K562 (cell line): ENCODE measurements at regions not wholly inside any gene's neighbourhood (a gene's known extent, or its start where the extent isn't known, plus 50 kb on each side); places are given as distances from the start of the nearest gene placed in this dataset.

Experiments
- ATAC-seq: fragments of 200-7000 bp; cut with Tn5 transposase; 3 replicates; pipeline ENCODE4 v1.9.1; 2020; ENCODE audit warnings: moderate library complexity
- BruUV-seq: library from RNA; stranded (reverse); fragments of 400-500 nt; replicated peaks from 2 replicates; lab custom pipeline; 2021; lab: Mats Ljungman, UMichigan
- CTCF ChIA-PET: fragments of 300-600 bp; formaldehyde crosslinking; extraction: SDS; loops from one replicate; lab custom pipeline; 2021; ENCODE audit warnings: low intra/inter-chr PET ratio; lab: Yijun Ruan, JAX
- POLR2A ChIA-PET: fragments of 300-600, 350-650 bp; sonication (Branson Sonifier 250); formaldehyde crosslinking; extraction: SDS; loops from one replicate; lab custom pipeline; 2021; ENCODE audit warnings: antibody characterized with exemption, inconsistent platforms; lab: Yijun Ruan, JAX
- DNase-seq, 4 experiments: peaks; one replicate each; pipeline versions ENCODE4 v3.0.0 to v3.0.0-alpha.2; 2011 to 2018; ENCODE audit warnings: low spot score in 3 of 4, mixed read lengths in 3 of 4; ENCODE audit errors: extremely low read depth in 1 of 4
- FAIRE-seq: peaks from 2 replicates; lab custom pipeline; 2011; peaks lifted over from hg19 to GRCh38; lab: Jason Lieb, UNC
- H2AFZ ChIP-seq: 2 replicates; pipeline ENCODE4 v1.6.0; 2011; ENCODE audit warnings: low read depth, low read length, control low read depth, inconsistent platforms
- H3K27ac ChIP-seq: fragments of 200-600 bp; 3 replicates; pipeline ENCODE4 v1.8.0; 2011; ENCODE audit warnings: low read depth, mild to moderate bottlenecking, control low read depth, inconsistent platforms, low read length, moderate library complexity, mixed read lengths; ENCODE audit errors: extremely low read depth
- H3K27me3 ChIP-seq, 2 experiments: fragments of 300-600 bp in 1 of 2; 2 replicates in 1 of 2; 3 replicates in 1 of 2; pipeline versions ENCODE4 v1.6.0 to v1.8.0; 2011; ENCODE audit warnings: inconsistent platforms in 2 of 2, low read length in 2 of 2, mild to moderate bottlenecking in 1 of 2, mixed read lengths in 1 of 2, moderate library complexity in 1 of 2; ENCODE audit not compliant: control insufficient read depth in 2 of 2, insufficient read depth in 2 of 2
- H3K36me3 ChIP-seq: fragments of 300-600 bp; 3 replicates; pipeline ENCODE4 v1.8.0; 2011; ENCODE audit warnings: mild to moderate bottlenecking, low read length, inconsistent platforms; ENCODE audit not compliant: control insufficient read depth, insufficient read depth
- H3K4me1 ChIP-seq, 2 experiments: fragments of 200-600 bp in 1 of 2; replicated peaks in 1 of 2; 2 replicates in 1 of 2; 3 replicates in 1 of 2; pipeline versions ENCODE4 v1.5.1 to v1.8.0; 2011; ENCODE audit warnings: inconsistent platforms in 2 of 2, low read length in 2 of 2, mild to moderate bottlenecking in 1 of 2, mixed read lengths in 1 of 2, moderate library complexity in 1 of 2; ENCODE audit not compliant: control insufficient read depth in 2 of 2, insufficient read depth in 2 of 2
- H3K4me2 ChIP-seq: 2 replicates; pipeline ENCODE4 v1.6.1; 2011; ENCODE audit warnings: low read length, control low read depth, inconsistent platforms, mixed read lengths; ENCODE audit not compliant: insufficient read depth
- H3K4me3 ChIP-seq: fragments of 200-600 bp; sonication (generic), shearing (Covaris generic); 2 replicates; pipeline ENCODE4 v1.5.1; 2016; ENCODE audit warnings: control low read depth, inconsistent platforms
- H3K79me2 ChIP-seq: fragments of 200-600 bp; 3 replicates; pipeline ENCODE4 v1.8.0; 2011; ENCODE audit warnings: low read length, inconsistent platforms; ENCODE audit not compliant: control insufficient read depth, insufficient read depth
- H3K9ac ChIP-seq, 2 experiments: 2 replicates each; pipeline versions ENCODE4 v1.6.0 to v1.6.1; 2011; ENCODE audit warnings: low read depth in 2 of 2, low read length in 2 of 2, control low read depth in 1 of 2, inconsistent platforms in 1 of 2, mild to moderate bottlenecking in 1 of 2, mixed read lengths in 1 of 2; ENCODE audit not compliant: insufficient read depth in 1 of 2
- H3K9me1 ChIP-seq: one replicate; pipeline ENCODE4 v1.6.0; 2011; ENCODE audit warnings: inconsistent platforms, mild to moderate bottlenecking, low read length, moderate library complexity; ENCODE audit not compliant: control insufficient read depth, insufficient read depth
- H3K9me3 ChIP-seq: replicated peaks from 2 replicates; pipeline ENCODE4 v1.5.1; 2011; ENCODE audit warnings: low read depth, low read length, inconsistent platforms; ENCODE audit not compliant: control insufficient read depth, insufficient read depth
- H4K20me1 ChIP-seq: replicated peaks from 2 replicates; pipeline ENCODE4 v1.6.1; 2011; ENCODE audit warnings: low read length, inconsistent platforms, mixed read lengths; ENCODE audit not compliant: control insufficient read depth, insufficient read depth
- CBFA2T3 ChIP-seq: fragments of 450-650 bp; IDR thresholded peaks from 2 replicates; pipeline ENCODE4 v1.6.1; 2017
- NR2C1 ChIP-seq, 2 experiments: fragments of 450-650 bp; IDR thresholded peaks; 2 replicates each; pipeline ENCODE4 v1.6.1; 2017; ENCODE audit warnings: mild to moderate bottlenecking in 2 of 2, antibody characterized with exemption in 1 of 2, inconsistent platforms in 1 of 2, missing compliant biosample characterization in 1 of 2, missing genetic modification characterization in 1 of 2
- NR2F6 ChIP-seq: fragments of 450-650 bp; formaldehyde crosslinking; IDR thresholded peaks from 2 replicates; pipeline ENCODE4 v1.4.0; 2020; ENCODE audit warnings: mild to moderate bottlenecking
- RBM39 ChIP-seq: fragments of 200-400 bp; formaldehyde crosslinking; optimal IDR thresholded peaks from 2 replicates; pipeline ENCODE3; 2018; ENCODE audit warnings: low read depth, low read length
- RFX1 ChIP-seq: fragments of 450-650 bp; IDR thresholded peaks from 2 replicates; pipeline ENCODE4 v1.6.1; 2016; ENCODE audit warnings: mild to moderate bottlenecking, moderate library complexity
- WGBS: fragments of 100-300 bp; shearing (Covaris generic); methylation state at CpG from one replicate; pipeline ENCODE4 v1.1.6; 2016; ENCODE audit warnings: low coverage, mixed read lengths; ENCODE audit not compliant: insufficient coverage; ENCODE audit errors: missing lambda C conversion rate; 5-methylcytosine and 5-hydroxymethylcytosine counted together
- in situ Hi-C: fragments of 300-500 bp; cut with MboI; formaldehyde crosslinking; loops from 4 replicates; pipeline ENCODE4 v1.15.0; 2018; ENCODE audit warnings: inconsistent platforms, mixed read lengths
- intact Hi-C: fragments of 100-400 bp; cut with micrococcal nuclease; formaldehyde crosslinking; loops from 2 replicates; pipeline ENCODE4 v1.14.2; 2022
- TF ChIP-seq, protein P1 (sequence below): fragments of 450-650 bp; IDR thresholded peaks from 2 replicates; pipeline ENCODE4 v1.6.1; 2016; ENCODE audit warnings: antibody characterized with exemption
- TF ChIP-seq, protein P2 (sequence below): fragments of 450-650 bp; IDR thresholded peaks from one replicate; pipeline ENCODE4 v1.6.1; 2018; ENCODE audit warnings: mild to moderate bottlenecking, moderate library complexity; ENCODE audit not compliant: partially characterized antibody
- TF ChIP-seq, protein P3 (sequence below): sonication (generic); formaldehyde crosslinking; IDR thresholded peaks from 2 replicates; pipeline ENCODE4 v1.8.0; 2023; ENCODE audit warnings: mild to moderate bottlenecking, missing genetic modification reagents

GRCh38 chr2:51844596-51844995 is 812.7 kb upstream of the NRXN1 start:
- intact Hi-C loops (no loop called here), in situ Hi-C loops (no loop called here)
- ChIA-PET CTCF (no interaction called here), POLR2A (no interaction called here)
- no peak overlapping the region for H2AFZ ChIP-seq
- H3K4me1 ChIP-seq, result no peaks in the 10 kb centered on the region
- FAIRE-seq (no peak), DNase-seq (no peak), ATAC-seq (no peak)
- no peak overlapping the region for H3K27ac ChIP-seq
- no peak overlapping the region for H3K4me3 ChIP-seq
- H4K20me1 ChIP-seq, result no peaks in the 10 kb centered on the region
- 0% methylated on average over 3 of the region's 3 CpGs for WGBS
- no TSS peak for BruUV-seq
- no peaks in the 10 kb centered on the region for H3K27me3 ChIP-seq
- TF ChIP-seq, protein P1, sequence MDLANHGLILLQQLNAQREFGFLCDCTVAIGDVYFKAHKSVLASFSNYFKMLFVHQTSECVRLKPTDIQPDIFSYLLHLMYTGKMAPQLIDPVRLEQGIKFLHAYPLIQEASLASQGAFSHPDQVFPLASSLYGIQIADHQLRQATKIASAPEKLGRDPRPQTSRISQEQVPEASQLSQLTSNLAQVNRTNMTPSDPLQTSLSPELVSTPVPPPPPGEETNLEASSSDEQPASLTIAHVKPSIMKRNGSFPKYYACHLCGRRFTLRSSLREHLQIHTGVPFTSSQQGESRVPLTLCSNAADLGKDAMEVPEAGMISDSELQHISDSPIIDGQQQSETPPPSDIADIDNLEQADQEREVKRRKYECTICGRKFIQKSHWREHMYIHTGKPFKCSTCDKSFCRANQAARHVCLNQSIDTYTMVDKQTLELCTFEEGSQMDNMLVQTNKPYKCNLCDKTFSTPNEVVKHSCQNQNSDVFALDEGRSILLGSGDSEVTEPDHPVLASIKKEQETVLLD, result no peak
- no peak for TF ChIP-seq NR2F6 (CRISPR knock-in tag)
- no peak for TF ChIP-seq CBFA2T3
- TF ChIP-seq, protein P2, sequence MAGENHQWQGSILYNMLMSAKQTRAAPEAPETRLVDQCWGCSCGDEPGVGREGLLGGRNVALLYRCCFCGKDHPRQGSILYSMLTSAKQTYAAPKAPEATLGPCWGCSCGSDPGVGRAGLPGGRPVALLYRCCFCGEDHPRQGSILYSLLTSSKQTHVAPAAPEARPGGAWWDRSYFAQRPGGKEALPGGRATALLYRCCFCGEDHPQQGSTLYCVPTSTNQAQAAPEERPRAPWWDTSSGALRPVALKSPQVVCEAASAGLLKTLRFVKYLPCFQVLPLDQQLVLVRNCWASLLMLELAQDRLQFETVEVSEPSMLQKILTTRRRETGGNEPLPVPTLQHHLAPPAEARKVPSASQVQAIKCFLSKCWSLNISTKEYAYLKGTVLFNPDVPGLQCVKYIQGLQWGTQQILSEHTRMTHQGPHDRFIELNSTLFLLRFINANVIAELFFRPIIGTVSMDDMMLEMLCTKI, result no peak
- TF ChIP-seq, protein P3, sequence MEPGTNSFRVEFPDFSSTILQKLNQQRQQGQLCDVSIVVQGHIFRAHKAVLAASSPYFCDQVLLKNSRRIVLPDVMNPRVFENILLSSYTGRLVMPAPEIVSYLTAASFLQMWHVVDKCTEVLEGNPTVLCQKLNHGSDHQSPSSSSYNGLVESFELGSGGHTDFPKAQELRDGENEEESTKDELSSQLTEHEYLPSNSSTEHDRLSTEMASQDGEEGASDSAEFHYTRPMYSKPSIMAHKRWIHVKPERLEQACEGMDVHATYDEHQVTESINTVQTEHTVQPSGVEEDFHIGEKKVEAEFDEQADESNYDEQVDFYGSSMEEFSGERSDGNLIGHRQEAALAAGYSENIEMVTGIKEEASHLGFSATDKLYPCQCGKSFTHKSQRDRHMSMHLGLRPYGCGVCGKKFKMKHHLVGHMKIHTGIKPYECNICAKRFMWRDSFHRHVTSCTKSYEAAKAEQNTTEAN (CRISPR knock-in tag), result no peak
- TF ChIP-seq NR2C1 (IDR thresholded peaks at IDR 0.05), result no peak
- TF ChIP-seq NR2C1 (tag; IDR thresholded peaks at IDR 0.05), result no peak
- no peak for TF ChIP-seq RFX1
- no peak for TF ChIP-seq RBM39
- H3K9me3 ChIP-seq, result no peaks in the 10 kb centered on the region
- H3K4me2 ChIP-seq, result no peak overlapping the region
- H3K79me2 ChIP-seq, result no peaks in the 10 kb centered on the region
- H3K9me1 ChIP-seq, result no peaks in the 10 kb centered on the region
- H3K9ac ChIP-seq, result no peak overlapping the region
- no peaks in the 10 kb centered on the region for H3K36me3 ChIP-seq
